K562 (cell line): ENCODE measurements at regions not wholly inside any gene's neighbourhood (a gene's known extent, or its start where the extent isn't known, plus 50 kb on each side); places are given as distances from the start of the nearest gene placed in this dataset.

ENCODE experiments used
- ATAC-seq: fragments of 200-7000 bp; cut with Tn5 transposase; 3 replicates; pipeline ENCODE4 v1.9.1; 2020; ENCODE audit warnings: moderate library complexity
- BruUV-seq: library from RNA; stranded (reverse); fragments of 400-500 nt; replicated peaks from 2 replicates; lab custom pipeline; 2021; lab: Mats Ljungman, UMichigan
- CTCF ChIA-PET: fragments of 300-600 bp; formaldehyde crosslinking; extraction: SDS; loops from one replicate; lab custom pipeline; 2021; ENCODE audit warnings: low intra/inter-chr PET ratio; lab: Yijun Ruan, JAX
- POLR2A ChIA-PET: fragments of 300-600, 350-650 bp; sonication (Branson Sonifier 250); formaldehyde crosslinking; extraction: SDS; loops from one replicate; lab custom pipeline; 2021; ENCODE audit warnings: antibody characterized with exemption, inconsistent platforms; lab: Yijun Ruan, JAX
- DNase-seq, 4 experiments: peaks; one replicate each; pipeline versions ENCODE4 v3.0.0 to v3.0.0-alpha.2; 2011 to 2018; ENCODE audit warnings: low spot score in 3 of 4, mixed read lengths in 3 of 4; ENCODE audit errors: extremely low read depth in 1 of 4
- FAIRE-seq: peaks from 2 replicates; lab custom pipeline; 2011; peaks lifted over from hg19 to GRCh38; lab: Jason Lieb, UNC
- H2AFZ ChIP-seq: 2 replicates; pipeline ENCODE4 v1.6.0; 2011; ENCODE audit warnings: low read depth, low read length, control low read depth, inconsistent platforms
- H3K27ac ChIP-seq: fragments of 200-600 bp; 3 replicates; pipeline ENCODE4 v1.8.0; 2011; ENCODE audit warnings: low read depth, mild to moderate bottlenecking, control low read depth, inconsistent platforms, low read length, moderate library complexity, mixed read lengths; ENCODE audit errors: extremely low read depth
- H3K27me3 ChIP-seq, 2 experiments: fragments of 300-600 bp in 1 of 2; 2 replicates in 1 of 2; 3 replicates in 1 of 2; pipeline versions ENCODE4 v1.6.0 to v1.8.0; 2011; ENCODE audit warnings: inconsistent platforms in 2 of 2, low read length in 2 of 2, mild to moderate bottlenecking in 1 of 2, mixed read lengths in 1 of 2, moderate library complexity in 1 of 2; ENCODE audit not compliant: control insufficient read depth in 2 of 2, insufficient read depth in 2 of 2
- H3K36me3 ChIP-seq: fragments of 300-600 bp; 3 replicates; pipeline ENCODE4 v1.8.0; 2011; ENCODE audit warnings: mild to moderate bottlenecking, low read length, inconsistent platforms; ENCODE audit not compliant: control insufficient read depth, insufficient read depth
- H3K4me1 ChIP-seq, 2 experiments: fragments of 200-600 bp in 1 of 2; replicated peaks in 1 of 2; 2 replicates in 1 of 2; 3 replicates in 1 of 2; pipeline versions ENCODE4 v1.5.1 to v1.8.0; 2011; ENCODE audit warnings: inconsistent platforms in 2 of 2, low read length in 2 of 2, mild to moderate bottlenecking in 1 of 2, mixed read lengths in 1 of 2, moderate library complexity in 1 of 2; ENCODE audit not compliant: control insufficient read depth in 2 of 2, insufficient read depth in 2 of 2
- H3K4me2 ChIP-seq: 2 replicates; pipeline ENCODE4 v1.6.1; 2011; ENCODE audit warnings: low read length, control low read depth, inconsistent platforms, mixed read lengths; ENCODE audit not compliant: insufficient read depth
- H3K4me3 ChIP-seq: fragments of 200-600 bp; sonication (generic), shearing (Covaris generic); 2 replicates; pipeline ENCODE4 v1.5.1; 2016; ENCODE audit warnings: control low read depth, inconsistent platforms
- H3K79me2 ChIP-seq: fragments of 200-600 bp; 3 replicates; pipeline ENCODE4 v1.8.0; 2011; ENCODE audit warnings: low read length, inconsistent platforms; ENCODE audit not compliant: control insufficient read depth, insufficient read depth
- H3K9ac ChIP-seq, 2 experiments: 2 replicates each; pipeline versions ENCODE4 v1.6.0 to v1.6.1; 2011; ENCODE audit warnings: low read depth in 2 of 2, low read length in 2 of 2, control low read depth in 1 of 2, inconsistent platforms in 1 of 2, mild to moderate bottlenecking in 1 of 2, mixed read lengths in 1 of 2; ENCODE audit not compliant: insufficient read depth in 1 of 2
- H3K9me1 ChIP-seq: one replicate; pipeline ENCODE4 v1.6.0; 2011; ENCODE audit warnings: inconsistent platforms, mild to moderate bottlenecking, low read length, moderate library complexity; ENCODE audit not compliant: control insufficient read depth, insufficient read depth
- H3K9me3 ChIP-seq: replicated peaks from 2 replicates; pipeline ENCODE4 v1.5.1; 2011; ENCODE audit warnings: low read depth, low read length, inconsistent platforms; ENCODE audit not compliant: control insufficient read depth, insufficient read depth
- H4K20me1 ChIP-seq: replicated peaks from 2 replicates; pipeline ENCODE4 v1.6.1; 2011; ENCODE audit warnings: low read length, inconsistent platforms, mixed read lengths; ENCODE audit not compliant: control insufficient read depth, insufficient read depth
- BCOR ChIP-seq: fragments of 450-650 bp; IDR thresholded peaks from 2 replicates; pipeline ENCODE4 v1.6.1; 2016
- GATAD2A ChIP-seq: fragments of 450-650 bp; IDR thresholded peaks from 2 replicates; pipeline ENCODE4 v1.6.1; 2017
- HDAC6 ChIP-seq: IDR thresholded peaks from 2 replicates; pipeline ENCODE4 v1.6.1; 2012; ENCODE audit warnings: low read depth, mild to moderate bottlenecking, control low read depth, inconsistent platforms, low read length, moderate library complexity
- MAZ ChIP-seq, 2 experiments: fragments of 450-650 bp in 1 of 2; sonication (generic) in 1 of 2; formaldehyde crosslinking; IDR thresholded peaks in 1 of 2; conservative IDR thresholded peaks in 1 of 2; 2 replicates each; pipeline versions ENCODE4 v1.4.0 to v1.5.0; 2020; ENCODE audit warnings: mild to moderate bottlenecking in 1 of 2, missing genetic modification reagents in 1 of 2
- NR4A1 ChIP-seq, 2 experiments: fragments of 250-450 bp in 1 of 2; fragments of 450-650 bp in 1 of 2; sonication (Bioruptor Pico) in 1 of 2; IDR thresholded peaks; 2 replicates each; pipeline versions ENCODE4 v1.4.0 to v1.6.1; 2016 to 2020; ENCODE audit warnings: mild to moderate bottlenecking in 2 of 2, missing compliant biosample characterization in 1 of 2, missing genetic modification characterization in 1 of 2, moderate library complexity in 1 of 2
- RBBP5 ChIP-seq: fragments of 200-600 bp; sonication (generic); IDR thresholded peaks from 2 replicates; pipeline ENCODE4 v1.6.1; 2012; ENCODE audit warnings: borderline replicate concordance, mild to moderate bottlenecking, low read length, control low read depth, inconsistent platforms; ENCODE audit not compliant: insufficient read depth, poor library complexity, severe bottlenecking
- SNIP1 ChIP-seq: fragments of 450-650 bp; IDR thresholded peaks from 2 replicates; pipeline ENCODE4 v1.7.1; 2017; ENCODE audit warnings: low read depth, mild to moderate bottlenecking
- ZBTB17 ChIP-seq: fragments of 450-650 bp; formaldehyde crosslinking; IDR thresholded peaks from 2 replicates; pipeline ENCODE4 v1.4.0; 2020; ENCODE audit warnings: mild to moderate bottlenecking
- ZNF551 ChIP-seq: fragments of 250-450 bp; sonication (Bioruptor Pico); IDR thresholded peaks from 2 replicates; pipeline ENCODE4 v1.5.0; 2021; ENCODE audit warnings: mild to moderate bottlenecking, moderate library complexity
- WGBS: fragments of 100-300 bp; shearing (Covaris generic); methylation state at CpG from one replicate; pipeline ENCODE4 v1.1.6; 2016; ENCODE audit warnings: low coverage, mixed read lengths; ENCODE audit not compliant: insufficient coverage; ENCODE audit errors: missing lambda C conversion rate; 5-methylcytosine and 5-hydroxymethylcytosine counted together
- in situ Hi-C: fragments of 300-500 bp; cut with MboI; formaldehyde crosslinking; loops from 4 replicates; pipeline ENCODE4 v1.15.0; 2018; ENCODE audit warnings: inconsistent platforms, mixed read lengths
- intact Hi-C: fragments of 100-400 bp; cut with micrococcal nuclease; formaldehyde crosslinking; loops from 2 replicates; pipeline ENCODE4 v1.14.2; 2022
- TF ChIP-seq, protein P1 (sequence below): fragments of 250-450 bp; sonication (Bioruptor Pico); IDR thresholded peaks from 2 replicates; pipeline ENCODE4 v1.5.0; 2021; ENCODE audit warnings: mild to moderate bottlenecking, moderate library complexity

DNA sequence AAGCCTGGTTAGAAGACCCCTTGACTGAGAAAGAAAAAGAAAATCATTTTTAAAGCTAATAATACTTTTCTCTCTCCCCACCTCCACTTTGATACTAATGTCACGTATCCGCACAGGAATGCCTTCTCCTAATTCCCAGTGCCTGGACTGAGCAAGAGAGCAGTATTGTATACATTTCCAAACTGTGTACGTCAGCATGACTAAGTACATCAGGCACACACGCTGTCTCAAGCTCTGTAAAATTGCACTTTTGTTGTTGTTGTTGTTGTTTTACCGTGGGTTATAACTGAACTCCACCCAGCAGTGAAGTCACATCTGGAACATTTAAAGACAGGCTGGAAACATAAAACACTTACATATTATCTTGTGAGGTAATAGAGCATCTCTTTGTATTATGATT is 407.6 kb downstream of the DNAH5 start:
- Histone ChIP-seq H3K36me3 (no peaks in the 10 kb centered on the region), H3K9me1 (no peaks in the 10 kb centered on the region), H3K4me1 (no peaks in the 10 kb centered on the region), H3K4me3 (no peak overlapping the region), H3K27me3 (no peaks in the 10 kb centered on the region), H3K79me2 (no peaks in the 10 kb centered on the region), H3K27ac (no peak overlapping the region), H2AFZ (no peak overlapping the region), H3K9ac (no peak overlapping the region), H3K4me2 (no peak overlapping the region), H4K20me1 (no peaks in the 10 kb centered on the region), H3K9me3 (no peaks in the 10 kb centered on the region)
- FAIRE-seq (no peak), ATAC-seq (no peak), DNase-seq (no peak)
- TF ChIP-seq BCOR (no peak), NR4A1 (CRISPR knock-in tag; IDR thresholded peaks at IDR 0.05) (no peak), NR4A1 (tag; IDR thresholded peaks at IDR 0.05) (no peak), RBBP5 (no peak), MAZ (CRISPR knock-in tag; conservative IDR thresholded peaks at IDR 0.05 in 1 of 2, IDR thresholded peaks at IDR 0.05 in 1 of 2) (no peak), GATAD2A (no peak), ZNF551 (CRISPR knock-in tag) (no peak), ZBTB17 (CRISPR knock-in tag) (no peak), SNIP1 (no peak), HDAC6 (no peak)
- TF ChIP-seq, protein P1, sequence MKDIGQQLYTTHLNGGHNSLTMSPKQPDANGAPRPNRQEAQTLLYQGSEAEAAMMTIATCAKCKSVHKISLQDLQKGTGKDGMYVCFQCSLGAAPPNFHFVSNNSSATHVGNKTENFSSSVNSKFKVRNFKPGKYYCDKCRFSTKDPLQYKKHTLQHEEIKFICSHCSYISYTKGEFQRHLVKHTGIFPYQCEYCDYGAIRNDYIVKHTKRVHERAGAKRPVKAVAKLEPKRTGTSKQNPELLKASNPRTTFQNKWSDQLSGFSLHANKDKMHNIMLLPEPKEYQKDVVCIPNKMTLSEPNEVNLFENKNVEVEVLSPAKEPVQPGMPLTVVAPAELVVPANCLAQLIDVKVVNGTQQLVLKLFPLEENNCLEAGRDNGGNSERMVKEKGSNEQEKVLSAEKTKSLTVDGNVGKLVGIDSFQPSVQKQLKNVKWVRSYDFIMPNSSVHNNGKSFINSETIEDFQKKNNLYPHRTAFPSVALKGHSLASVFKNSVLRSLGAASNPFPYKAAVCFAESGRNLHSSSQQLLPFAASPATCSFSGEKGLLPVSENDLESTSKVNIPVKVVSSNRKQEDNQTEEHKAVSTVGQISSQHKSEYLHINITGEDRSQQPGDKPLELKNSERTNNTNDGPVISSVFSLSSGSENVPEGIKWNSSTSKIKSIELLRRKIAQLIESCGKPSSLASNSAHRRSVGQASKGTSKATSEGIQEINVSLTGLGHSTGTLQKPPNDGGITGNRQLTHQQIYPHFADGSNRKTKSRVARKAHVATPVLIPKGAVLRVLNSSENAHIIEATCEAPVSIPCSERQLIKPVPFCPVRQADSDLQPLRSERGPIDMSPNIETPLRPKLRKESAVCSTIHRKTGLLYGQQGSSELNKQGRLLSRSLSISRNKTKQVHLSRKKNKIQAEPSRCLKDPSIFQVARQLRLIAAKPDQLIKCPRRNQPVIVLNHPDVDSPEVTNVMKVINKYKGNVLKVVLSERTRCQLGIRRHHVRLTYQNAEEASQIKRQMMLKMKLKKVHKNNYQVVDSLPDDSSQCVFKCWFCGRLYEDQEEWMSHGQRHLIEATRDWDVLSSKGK (CRISPR knock-in tag), result no peak
- CTCF ChIA-PET, result no interaction called here
- POLR2A ChIA-PET, result no interaction called here
- in situ Hi-C loops, result no loop called here
- 0% methylated on average over 5 of the region's 5 CpGs for whole genome bisulfite sequencing
- no TSS peak for BruUV-seq
- intact Hi-C loops, result no loop called here
